ENCODE measurements at regions not wholly inside any gene's neighbourhood (a gene's known extent, or its start where the extent isn't known, plus 50 kb on each side); places are given as distances from the start of the nearest gene placed in this dataset.
"Not testable (repeated sequence)": the region's sequence is repeated elsewhere in the genome, so short reads cannot be mapped to it uniquely, and the experiment has no call there.

- Histone ChIP-seq H3K27me3 (ENCODE audit: insufficient read depth in 3 of 3, low read length in 2 of 3) (no peaks in the 10 kb centered on the region), H3K9me3 (no peaks in the 10 kb centered on the region), H3K27ac (no peak overlapping the region), H3K4me3 (no peak overlapping the region), H3K36me3 (ENCODE audit: insufficient read depth in 1 of 2, low read depth in 1 of 2) (no peaks in the 10 kb centered on the region), H3K4me1 (no peaks in the 10 kb centered on the region)
- DNase-seq, result no peak
- TF ChIP-seq CTCF (IDR thresholded peaks at IDR 0.05), result no peak
- ATAC-seq, result no peak
- intact Hi-C loops (cut with DNase I), result no loop called here
Observed at GRCh38 chr21:25186273-25186672, 421.0 kb downstream of the MRPL39 start.

GRCh38 chr21:25183577-25183976 lies 423.7 kb downstream of the MRPL39 start:
- H3K27me3 ChIP-seq (ENCODE audit: insufficient read depth in 3 of 3, low read length in 2 of 3), result no peaks in the 10 kb centered on the region
- no peak for TF ChIP-seq CTCF (IDR thresholded peaks at IDR 0.05)
- intact Hi-C loops (cut with DNase I), result no loop called here
- H3K27ac ChIP-seq, result no peak overlapping the region
- H3K36me3 ChIP-seq (ENCODE audit: insufficient read depth in 1 of 2, low read depth in 1 of 2), result no peaks in the 10 kb centered on the region
- DNase-seq, result no peak
- WGBS, 3 donors, result 79 to 80% (median 79%) methylated on average over 3 of the region's 3 CpGs
- no peaks in the 10 kb centered on the region for H3K9me3 ChIP-seq
- ATAC-seq, result no peak
- H3K4me3 ChIP-seq, result no peak overlapping the region
- H3K4me1 ChIP-seq, result no peaks in the 10 kb centered on the region

DNA sequence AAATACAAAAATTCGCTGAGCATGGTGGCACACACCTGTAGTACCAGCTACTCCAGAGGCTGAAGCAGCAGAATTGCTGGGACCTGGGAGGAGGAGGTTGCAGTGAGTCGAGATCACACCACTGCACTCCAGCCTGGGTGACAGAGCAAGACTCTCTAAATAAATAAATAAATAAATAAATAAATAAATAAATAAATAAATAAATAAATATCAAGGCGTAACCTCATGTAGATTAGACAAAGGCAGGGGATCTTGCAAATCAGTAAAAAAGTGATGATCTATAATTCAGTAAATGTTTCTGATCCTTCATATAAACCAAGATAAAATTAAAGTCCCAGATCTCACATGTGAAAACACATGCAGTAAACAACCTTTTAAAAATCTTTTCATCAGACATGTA lies 425.6 kb downstream of the MRPL39 start:
- H3K4me1 ChIP-seq; H3K27ac ChIP-seq; intact Hi-C loops (cut with DNase I); H3K9me3 ChIP-seq; ATAC-seq; DNase-seq; H3K27me3 ChIP-seq (ENCODE audit: insufficient read depth in 3 of 3, low read length in 2 of 3); H3K4me3 ChIP-seq; H3K36me3 ChIP-seq (ENCODE audit: insufficient read depth in 1 of 2, low read depth in 1 of 2): not testable (repeated sequence)
- 83 to 93% (median 85%) methylated on average over 3 of the region's 3 CpGs for WGBS, 3 donors

DNA sequence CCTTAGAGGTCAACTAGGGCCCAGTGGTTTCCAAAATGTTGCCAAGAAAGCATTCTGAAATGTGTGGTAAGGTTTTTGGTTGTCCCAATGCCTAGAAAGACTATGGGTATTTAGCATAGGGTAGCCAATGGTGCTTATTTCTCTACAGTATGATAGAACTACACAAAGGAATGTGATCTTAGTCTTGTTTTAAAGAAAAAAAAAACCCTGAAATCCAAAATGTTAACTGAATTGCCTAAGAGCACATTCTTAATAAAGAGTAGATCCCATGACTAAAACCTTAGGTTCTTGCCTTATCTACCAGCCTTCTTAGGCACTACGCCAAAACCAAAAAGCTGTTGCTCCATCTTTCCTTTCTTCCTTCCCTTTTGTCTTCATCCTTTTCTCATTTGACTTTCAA lies 428.2 kb downstream of the MRPL39 start:
- 88 to 96% (median 94%) methylated on average over 1 of the region's 1 CpG for WGBS, 3 donors
- intact Hi-C loops (cut with DNase I), result no loop called here
- no peaks in the 10 kb centered on the region for H3K4me1 ChIP-seq
- H3K9me3 ChIP-seq, result no peaks in the 10 kb centered on the region
- TF ChIP-seq CTCF (IDR thresholded peaks at IDR 0.05), result no peak
- no peaks in the 10 kb centered on the region for H3K27me3 ChIP-seq (ENCODE audit: insufficient read depth in 3 of 3, low read length in 2 of 3)
- no peak for DNase-seq
- no peak overlapping the region for H3K4me3 ChIP-seq
- no peaks in the 10 kb centered on the region for H3K36me3 ChIP-seq (ENCODE audit: insufficient read depth in 1 of 2, low read depth in 1 of 2)
- ATAC-seq, result no peak
- H3K27ac ChIP-seq, result no peak overlapping the region

DNA sequence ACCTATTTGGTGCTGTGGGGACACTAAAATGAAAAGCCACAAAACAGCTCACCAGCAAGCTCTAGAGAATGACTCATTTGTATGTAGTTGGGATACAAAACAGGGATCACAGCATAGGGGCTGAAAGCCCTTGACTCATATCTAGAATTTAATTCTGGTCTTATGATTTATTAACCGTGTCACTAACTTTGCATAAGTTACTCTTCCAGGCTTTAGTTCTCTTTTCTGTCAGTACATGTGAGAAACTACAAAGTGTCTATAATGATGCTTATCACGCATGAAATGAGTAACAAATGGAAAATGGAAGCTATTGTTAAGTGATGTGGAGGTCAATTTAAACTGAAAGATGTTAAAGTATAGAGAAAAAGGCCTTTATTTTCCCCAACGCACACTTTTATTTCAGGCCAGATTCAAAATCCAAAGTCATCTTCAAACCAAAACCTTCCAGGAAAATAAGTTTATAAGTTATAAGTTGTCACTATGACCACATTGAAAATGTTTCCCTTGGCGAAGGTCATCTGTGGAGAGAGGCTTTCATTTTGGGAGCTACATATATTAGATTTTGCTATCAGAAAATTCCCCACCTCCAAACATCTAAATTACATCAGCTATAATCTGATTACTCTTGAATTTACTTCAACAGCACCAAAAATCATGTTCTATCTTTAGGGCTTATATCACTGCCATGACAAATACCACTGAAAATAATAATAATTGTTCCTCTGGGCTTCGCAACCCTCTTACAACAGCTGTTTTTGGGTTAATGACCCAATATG lies 430.5 kb downstream of the MRPL39 start:
- TF ChIP-seq CTCF (IDR thresholded peaks at IDR 0.05), result no peak
- ATAC-seq (no peak), DNase-seq (no peak)
- Histone ChIP-seq H3K4me1 (no peaks in the 10 kb centered on the region), H3K9me3 (no peaks in the 10 kb centered on the region), H3K4me3 (no peak overlapping the region), H3K27me3 (ENCODE audit: insufficient read depth in 3 of 3, low read length in 2 of 3) (no peaks in the 10 kb centered on the region), H3K36me3 (ENCODE audit: insufficient read depth in 1 of 2, low read depth in 1 of 2) (no peaks in the 10 kb centered on the region), H3K27ac (no peak overlapping the region)
- intact Hi-C loops (cut with DNase I), result no loop called here
- WGBS, 3 donors, result 80 to 83% (median 81%) methylated on average over 5 of the region's 5 CpGs

Measured in psoas muscle (tissue), 7 donors.